ENCODE measurements at regions not wholly inside any gene's neighbourhood (a gene's known extent, or its start where the extent isn't known, plus 50 kb on each side); places are given as distances from the start of the nearest gene placed in this dataset.

- no peaks in the 10 kb centered on the region for H3K36me3 ChIP-seq
- no peak overlapping the region for H3K27ac ChIP-seq
- TF ChIP-seq CTCF (IDR thresholded peaks at IDR 0.05): no peak
- no peak for TF ChIP-seq POLR2AphosphoS5 (IDR thresholded peaks at IDR 0.05; ENCODE audit: insufficient read depth in 1 of 2, low read depth in 1 of 2)
- no peak for TF ChIP-seq POLR2A (IDR thresholded peaks at IDR 0.05)
- no peaks in the 10 kb centered on the region for H3K4me1 ChIP-seq
- DNase-seq (ENCODE audit: extremely low spot score in 2 of 2): no peak
- H3K4me3 ChIP-seq: no peak overlapping the region
- no peaks in the 10 kb centered on the region for H3K27me3 ChIP-seq
- no peaks in the 10 kb centered on the region for H3K9me3 ChIP-seq
- intact Hi-C loops (cut with DNase I): no loop called here
Observed at GRCh38 chr3:118772036-118772435, 262.6 kb downstream of the IGSF11 start.

GRCh38 chr3:118772547-118773011 is 262.1 kb downstream of the IGSF11 start:
- H3K27me3 ChIP-seq: no peaks in the 10 kb centered on the region
- no peak overlapping the region for H3K27ac ChIP-seq
- H3K36me3 ChIP-seq: no peaks in the 10 kb centered on the region
- DNase-seq (ENCODE audit: extremely low spot score in 2 of 2): no peak
- intact Hi-C loops (cut with DNase I): no loop called here
- no peaks in the 10 kb centered on the region for H3K4me1 ChIP-seq
- no peaks in the 10 kb centered on the region for H3K9me3 ChIP-seq
- H3K4me3 ChIP-seq: no peak overlapping the region
- TF ChIP-seq POLR2AphosphoS5 (IDR thresholded peaks at IDR 0.05; ENCODE audit: insufficient read depth in 1 of 2, low read depth in 1 of 2) (no peak), POLR2A (IDR thresholded peaks at IDR 0.05) (no peak), CTCF (IDR thresholded peaks at IDR 0.05) (no peak)

- H3K36me3 ChIP-seq: no peaks in the 10 kb centered on the region
- no peaks in the 10 kb centered on the region for H3K4me1 ChIP-seq
- H3K4me3 ChIP-seq: no peak overlapping the region
- no peaks in the 10 kb centered on the region for H3K27me3 ChIP-seq
- no peak for DNase-seq (ENCODE audit: extremely low spot score in 2 of 2)
- no peak for TF ChIP-seq CTCF (IDR thresholded peaks at IDR 0.05)
- no peak for TF ChIP-seq POLR2A (IDR thresholded peaks at IDR 0.05)
- TF ChIP-seq POLR2AphosphoS5 (IDR thresholded peaks at IDR 0.05; ENCODE audit: insufficient read depth in 1 of 2, low read depth in 1 of 2): no peak
- intact Hi-C loops (cut with DNase I): no loop called here
- H3K9me3 ChIP-seq: no peaks in the 10 kb centered on the region
- no peak overlapping the region for H3K27ac ChIP-seq
Observed at GRCh38 chr3:118775021-118775420, 259.6 kb downstream of the IGSF11 start.

GRCh38 chr3:118778201-118778600 is 256.4 kb downstream of the IGSF11 start:
- intact Hi-C loops (cut with DNase I): no loop called here
- TF ChIP-seq POLR2A (IDR thresholded peaks at IDR 0.05): no peak
- no peak for TF ChIP-seq POLR2AphosphoS5 (IDR thresholded peaks at IDR 0.05; ENCODE audit: insufficient read depth in 1 of 2, low read depth in 1 of 2)
- TF ChIP-seq CTCF (IDR thresholded peaks at IDR 0.05): no peak

GRCh38 chr3:118781232-118781631 is 253.4 kb downstream of the IGSF11 start:
- Histone ChIP-seq H3K27me3 (no peaks in the 10 kb centered on the region), H3K36me3 (no peaks in the 10 kb centered on the region), H3K4me1 (no peaks in the 10 kb centered on the region), H3K27ac (no peak overlapping the region), H3K4me3 (no peak overlapping the region), H3K9me3 (no peaks in the 10 kb centered on the region)
- no peak for DNase-seq (ENCODE audit: extremely low spot score in 2 of 2)
- TF ChIP-seq POLR2AphosphoS5 (IDR thresholded peaks at IDR 0.05; ENCODE audit: insufficient read depth in 1 of 2, low read depth in 1 of 2): no peak
- TF ChIP-seq CTCF (IDR thresholded peaks at IDR 0.05): no peak
- TF ChIP-seq POLR2A (IDR thresholded peaks at IDR 0.05): no peak
- intact Hi-C loops (cut with DNase I): no loop called here

More at GRCh38 chr3:118778201-118778600, 256.4 kb downstream of the IGSF11 start:
- H3K27me3 ChIP-seq: no peaks in the 10 kb centered on the region
- H3K4me3 ChIP-seq: no peak overlapping the region
- DNase-seq (ENCODE audit: extremely low spot score in 2 of 2): no peak
- no peaks in the 10 kb centered on the region for H3K36me3 ChIP-seq
- no peaks in the 10 kb centered on the region for H3K9me3 ChIP-seq
- no peak overlapping the region for H3K27ac ChIP-seq
- H3K4me1 ChIP-seq: no peaks in the 10 kb centered on the region
